ENCODE measurements at regions not wholly inside any gene's neighbourhood (a gene's known extent, or its start where the extent isn't known, plus 50 kb on each side); places are given as distances from the start of the nearest gene placed in this dataset.
A peak's percentile ranks its signal among the peaks of the same experiment; 100 is the strongest.

DNA sequence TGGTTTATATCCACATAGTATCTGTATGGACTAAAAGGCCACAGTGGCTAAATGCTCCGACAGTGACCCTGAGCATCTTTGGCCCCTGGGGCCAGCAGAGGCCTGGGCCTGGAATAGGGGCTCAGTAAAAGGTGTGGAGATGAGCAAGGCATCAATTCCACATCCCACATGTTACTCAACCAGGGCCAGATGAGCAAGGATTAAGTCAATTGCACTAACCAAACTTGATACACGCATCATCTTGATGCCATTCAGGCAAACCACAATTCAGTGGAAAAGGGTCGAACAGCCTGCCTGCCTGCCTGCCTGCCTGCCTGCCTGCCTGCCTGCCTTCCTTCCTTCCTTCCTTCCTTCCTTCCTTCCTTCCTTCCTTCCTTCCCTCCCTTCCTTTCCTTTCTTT is 53.5 kb upstream of the DNAJA2 start:
- H3K4me1 Mint-ChIP-seq, result no peaks in the 10 kb centered on the region
- no peaks in the 10 kb centered on the region for H3K27me3 ChIP-seq (ENCODE audit: insufficient read depth, low read length)
- H3K27me3 Mint-ChIP-seq, result no peaks in the 10 kb centered on the region
- no peaks in the 10 kb centered on the region for H3K4me1 ChIP-seq (ENCODE audit: insufficient read depth, low read length)
- no peak overlapping the region for H3K4me3 Mint-ChIP-seq
- H3K9me3 ChIP-seq (ENCODE audit: control insufficient read depth in 1 of 2, low read length in 2 of 2), result no peaks in the 10 kb centered on the region
- H3K36me3 ChIP-seq (ENCODE audit: insufficient read depth, low read length), result no peaks in the 10 kb centered on the region
- CTCF ChIA-PET (ENCODE audit: partially characterized antibody), result interaction anchor here (1.1 to 3.4 kb wide), 2 partner anchors 8 to 11 kb away, joined by 3 to 19 read pairs; no protein-coding TSS in a partner anchor
- intact Hi-C loops (cut with micrococcal nuclease), result no loop called here
- H3K36me3 Mint-ChIP-seq, result no peaks in the 10 kb centered on the region
- POLR2A ChIA-PET (ENCODE audit: partially characterized antibody), result no interaction called here
- no peak overlapping the region for H3K27ac ChIP-seq (ENCODE audit: low read depth, low read length)
- DNase-seq, result no peak
- H3K4me3 ChIP-seq (ENCODE audit: low read length in 2 of 2), result no peak overlapping the region
- H3K27ac Mint-ChIP-seq, result no peak overlapping the region
- peaks cover 0 to 2% (median 0%) of the 10 kb centered on the region in 8 donors for H3K9me3 Mint-ChIP-seq

DNA sequence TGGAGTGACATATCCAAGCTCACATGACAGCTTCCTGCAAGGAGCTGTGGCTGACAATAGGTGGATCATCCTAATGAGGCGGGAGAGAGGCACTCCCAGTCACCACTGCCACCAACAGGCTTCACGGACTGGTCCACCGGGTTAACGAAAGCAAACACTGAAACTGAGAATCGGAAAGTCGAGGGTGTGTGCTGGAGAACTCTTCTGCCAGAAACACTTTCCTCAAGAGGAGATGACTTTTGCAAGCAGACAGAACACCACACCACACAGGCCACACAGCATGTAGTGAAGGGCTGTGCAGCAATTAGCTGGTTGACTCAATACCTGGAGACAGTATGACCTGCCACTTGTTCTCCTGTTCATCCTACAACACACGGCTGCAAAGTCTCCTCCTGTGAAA is 53.0 kb upstream of the DNAJA2 start:
- intact Hi-C loops (cut with micrococcal nuclease), result no loop called here
- Histone ChIP-seq H3K4me1 (ENCODE audit: insufficient read depth, low read length) (no peaks in the 10 kb centered on the region), H3K27me3 (ENCODE audit: insufficient read depth, low read length) (no peaks in the 10 kb centered on the region), H3K36me3 (ENCODE audit: insufficient read depth, low read length) (no peaks in the 10 kb centered on the region), H3K4me3 (ENCODE audit: low read length in 2 of 2) (no peak overlapping the region), H3K27ac (ENCODE audit: low read depth, low read length) (no peak overlapping the region), H3K9me3 (ENCODE audit: control insufficient read depth in 1 of 2, low read length in 2 of 2) (no peaks in the 10 kb centered on the region)
- DNase-seq, result no peak
- Mint-ChIP-seq H3K4me1 (no peaks in the 10 kb centered on the region), H3K4me3 (no peak overlapping the region), H3K36me3 (no peaks in the 10 kb centered on the region), H3K27ac (peak overlapping the region in 1 of 7 donors; percentile 18), H3K27me3 (no peaks in the 10 kb centered on the region), H3K9me3 (no peaks in the 10 kb centered on the region)
- POLR2A ChIA-PET (ENCODE audit: partially characterized antibody), result no interaction called here
- CTCF ChIA-PET (ENCODE audit: partially characterized antibody), result no interaction called here

DNA sequence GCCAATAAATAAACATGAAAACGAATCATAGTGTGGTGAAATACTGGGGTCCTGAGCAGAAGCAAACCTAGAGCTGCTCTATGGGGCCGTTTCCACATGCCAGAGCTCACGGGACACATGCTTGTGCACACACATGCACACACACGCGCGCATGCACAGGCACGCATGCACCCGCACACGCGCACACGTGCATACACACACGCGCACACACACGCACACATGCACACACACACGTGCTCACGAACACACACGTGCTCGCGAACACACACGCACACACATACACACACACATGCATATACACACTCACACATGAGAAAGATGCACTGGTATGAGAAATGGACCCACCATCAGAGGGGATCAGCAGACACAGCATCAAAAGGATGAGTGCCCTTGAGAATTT is 52.2 kb upstream of the DNAJA2 start:
- ChIA-PET POLR2A (ENCODE audit: partially characterized antibody) (no interaction called here), CTCF (ENCODE audit: partially characterized antibody) (no interaction called here)
- Histone ChIP-seq H3K4me3 (ENCODE audit: low read length in 2 of 2) (no peak overlapping the region), H3K9me3 (ENCODE audit: control insufficient read depth in 1 of 2, low read length in 2 of 2) (no peaks in the 10 kb centered on the region), H3K27me3 (ENCODE audit: insufficient read depth, low read length) (no peaks in the 10 kb centered on the region), H3K36me3 (ENCODE audit: insufficient read depth, low read length) (no peaks in the 10 kb centered on the region), H3K4me1 (ENCODE audit: insufficient read depth, low read length) (no peaks in the 10 kb centered on the region), H3K27ac (ENCODE audit: low read depth, low read length) (no peak overlapping the region)
- Mint-ChIP-seq H3K36me3 (no peaks in the 10 kb centered on the region), H3K4me3 (no peak overlapping the region), H3K4me1 (no peaks in the 10 kb centered on the region), H3K27ac (no peak overlapping the region), H3K27me3 (no peaks in the 10 kb centered on the region), H3K9me3 (no peaks in the 10 kb centered on the region)
- intact Hi-C loops (cut with micrococcal nuclease), result no loop called here
- no peak for DNase-seq

All from CD4-positive, alpha-beta memory T cell (primary cell).